Hepatocyte (in vitro differentiated cells): ENCODE measurements at regions not wholly inside any gene's neighbourhood (a gene's known extent, or its start where the extent isn't known, plus 50 kb on each side); places are given as distances from the start of the nearest gene placed in this dataset.

Experiments used
- DNase-seq: peaks from one replicate; pipeline ENCODE4 v3.0.0-alpha.2; 2016; ENCODE audit warnings: low spot score
- H2AFZ ChIP-seq: fragments of 200-600 bp; sonication (generic); 2 replicates; pipeline ENCODE4 v1.6.0; 2016; ENCODE audit warnings: antibody characterized with exemption, mild to moderate bottlenecking
- H3K27ac ChIP-seq: fragments of 200-600 bp; sonication (generic); 2 replicates; pipeline ENCODE4 v1.5.1; 2016; ENCODE audit warnings: mild to moderate bottlenecking
- H3K27me3 ChIP-seq: fragments of 200-600 bp; sonication (generic); 2 replicates; pipeline ENCODE4 v1.6.1; 2016
- H3K36me3 ChIP-seq: fragments of 200-600 bp; sonication (generic); replicated peaks from 2 replicates; pipeline ENCODE4 v1.5.1; 2016; ENCODE audit warnings: low read depth; ENCODE audit not compliant: insufficient read depth
- H3K4me1 ChIP-seq: fragments of 200-600 bp; sonication (generic); 2 replicates; pipeline ENCODE4 v1.5.1; 2016; ENCODE audit warnings: mild to moderate bottlenecking, moderate library complexity; ENCODE audit not compliant: insufficient read depth
- H3K4me2 ChIP-seq: fragments of 200-600 bp; sonication (generic); 2 replicates; pipeline ENCODE4 v1.6.0; 2016
- H3K4me3 ChIP-seq: fragments of 200-600 bp; sonication (generic); 2 replicates; pipeline ENCODE4 v1.5.1; 2016; ENCODE audit warnings: mild to moderate bottlenecking
- H3K79me2 ChIP-seq: fragments of 200-600 bp; sonication (generic); 2 replicates; pipeline ENCODE4 v1.6.0; 2017; ENCODE audit warnings: mild to moderate bottlenecking
- H3K9me2 ChIP-seq: fragments of 200-600 bp; sonication (generic); replicated peaks from 2 replicates; pipeline ENCODE4 v1.6.0; 2017; ENCODE audit warnings: mild to moderate bottlenecking; ENCODE audit not compliant: insufficient read depth
- H3K9me3 ChIP-seq: fragments of 200-600 bp; sonication (generic); 2 replicates; pipeline ENCODE4 v1.5.1; 2016; ENCODE audit warnings: low read depth, mild to moderate bottlenecking
- H4K20me1 ChIP-seq: fragments of 200-600 bp; sonication (generic); 2 replicates; pipeline ENCODE4 v1.6.0; 2016; ENCODE audit warnings: mild to moderate bottlenecking; ENCODE audit not compliant: insufficient read depth, poor library complexity, severe bottlenecking
- CTCF ChIP-seq: fragments of 200-600 bp; sonication (generic); IDR thresholded peaks from 2 replicates; pipeline ENCODE4 v1.5.1; 2016; ENCODE audit warnings: antibody characterized with exemption, mild to moderate bottlenecking; ENCODE audit not compliant: poor library complexity
- EZH2 ChIP-seq: fragments of 200-600 bp; sonication (generic); IDR thresholded peaks from 2 replicates; pipeline ENCODE4 v1.6.1; 2016; ENCODE audit warnings: antibody characterized with exemption, mild to moderate bottlenecking, borderline replicate concordance
- EZH2phosphoT487 ChIP-seq: fragments of 200-600 bp; sonication (generic); IDR thresholded peaks from one replicate; pipeline ENCODE4 v1.6.1; 2018; ENCODE audit warnings: antibody characterized with exemption, mild to moderate bottlenecking, low read depth, moderate library complexity; ENCODE audit not compliant: unreplicated experiment, severe bottlenecking
- WGBS: methylation state at CpG from one replicate; pipeline ENCODE4 v1.1.6; 2016; ENCODE audit warnings: low lambda C conversion rate; ENCODE audit errors: missing lambda C conversion rate; 5-methylcytosine and 5-hydroxymethylcytosine counted together

- WGBS: 93% methylated on average over 4 of the region's 4 CpGs
- DNase-seq: no peak
- peaks cover 36% of the 10 kb centered on the region for H4K20me1 ChIP-seq
- H3K79me2 ChIP-seq: peaks cover 93% of the 10 kb centered on the region
- no peaks in the 10 kb centered on the region for H3K27me3 ChIP-seq
- H3K9me2 ChIP-seq: no peaks in the 10 kb centered on the region
- H3K27ac ChIP-seq: no peak overlapping the region
- TF ChIP-seq EZH2: no peak
- TF ChIP-seq CTCF: no peak
- TF ChIP-seq EZH2phosphoT487: no peak
- H3K4me3 ChIP-seq: no peak overlapping the region
- H3K9me3 ChIP-seq: no peaks in the 10 kb centered on the region
- H3K4me2 ChIP-seq: no peak overlapping the region
- H3K36me3 ChIP-seq: no peaks in the 10 kb centered on the region
- peaks cover 12% of the 10 kb centered on the region for H3K4me1 ChIP-seq
- H2AFZ ChIP-seq: no peak overlapping the region
These were observed 125.3 kb downstream of the SIPA1L2 start for GRCh38 chr1:232504651-232505050.

- no peaks in the 10 kb centered on the region for H3K9me3 ChIP-seq
- H3K27me3 ChIP-seq: no peaks in the 10 kb centered on the region
- no peak for DNase-seq
- peaks cover 92% of the 10 kb centered on the region for H3K79me2 ChIP-seq
- no peaks in the 10 kb centered on the region for H3K9me2 ChIP-seq
- no peak overlapping the region for H3K4me2 ChIP-seq
- H3K36me3 ChIP-seq: no peaks in the 10 kb centered on the region
- peaks cover 38% of the 10 kb centered on the region for H4K20me1 ChIP-seq
- WGBS: 90% methylated on average over 1 of the region's 1 CpG
- no peak for TF ChIP-seq CTCF
- no peak for TF ChIP-seq EZH2phosphoT487
- TF ChIP-seq EZH2: no peak
- no peak overlapping the region for H3K27ac ChIP-seq
- no peak overlapping the region for H3K4me3 ChIP-seq
- no peak overlapping the region for H2AFZ ChIP-seq
- peaks cover 12% of the 10 kb centered on the region for H3K4me1 ChIP-seq
These were observed 126.4 kb downstream of the SIPA1L2 start for GRCh38 chr1:232503497-232503896.

- WGBS: 40% methylated on average over 4 of the region's 4 CpGs
- H2AFZ ChIP-seq: no peak overlapping the region
- H3K36me3 ChIP-seq: no peaks in the 10 kb centered on the region
- H4K20me1 ChIP-seq: peaks cover 32% of the 10 kb centered on the region
- no peak overlapping the region for H3K4me2 ChIP-seq
- no peak for TF ChIP-seq EZH2
- no peak for TF ChIP-seq CTCF
- no peak for TF ChIP-seq EZH2phosphoT487
- H3K27ac ChIP-seq: no peak overlapping the region
- DNase-seq: no peak
- H3K9me3 ChIP-seq: no peaks in the 10 kb centered on the region
- no peaks in the 10 kb centered on the region for H3K9me2 ChIP-seq
- H3K79me2 ChIP-seq: peaks cover 88% of the 10 kb centered on the region
- H3K27me3 ChIP-seq: no peaks in the 10 kb centered on the region
- H3K4me3 ChIP-seq: no peak overlapping the region
- peaks cover 12% of the 10 kb centered on the region for H3K4me1 ChIP-seq
These were observed 128.1 kb downstream of the SIPA1L2 start for GRCh38 chr1:232501854-232502253.

- Histone ChIP-seq H3K27ac (no peak overlapping the region), H3K4me3 (no peak overlapping the region), H3K4me2 (no peak overlapping the region), H3K9me3 (no peaks in the 10 kb centered on the region), H3K36me3 (no peaks in the 10 kb centered on the region), H3K9me2 (no peaks in the 10 kb centered on the region), H3K27me3 (no peaks in the 10 kb centered on the region), H2AFZ (no peak overlapping the region), H4K20me1 (peaks cover 29% of the 10 kb centered on the region), H3K4me1 (peaks cover 12% of the 10 kb centered on the region), H3K79me2 (peaks cover 82% of the 10 kb centered on the region)
- DNase-seq: no peak
- TF ChIP-seq EZH2 (no peak), EZH2phosphoT487 (no peak), CTCF (no peak)
- 70% methylated on average over 4 of the region's 4 CpGs for WGBS
These were observed 130.7 kb downstream of the SIPA1L2 start for GRCh38 chr1:232499188-232499587.
